GM21367 (cell line): ENCODE measurements at regions not wholly inside any gene's neighbourhood (a gene's known extent, or its start where the extent isn't known, plus 50 kb on each side); places are given as distances from the start of the nearest gene placed in this dataset.

Source experiments
- ATAC-seq: cut with Tn5 transposase; IDR thresholded peaks from one replicate; pipeline ENCODE4 v1.9.1; 2021; ENCODE audit not compliant: unreplicated experiment

DNA sequence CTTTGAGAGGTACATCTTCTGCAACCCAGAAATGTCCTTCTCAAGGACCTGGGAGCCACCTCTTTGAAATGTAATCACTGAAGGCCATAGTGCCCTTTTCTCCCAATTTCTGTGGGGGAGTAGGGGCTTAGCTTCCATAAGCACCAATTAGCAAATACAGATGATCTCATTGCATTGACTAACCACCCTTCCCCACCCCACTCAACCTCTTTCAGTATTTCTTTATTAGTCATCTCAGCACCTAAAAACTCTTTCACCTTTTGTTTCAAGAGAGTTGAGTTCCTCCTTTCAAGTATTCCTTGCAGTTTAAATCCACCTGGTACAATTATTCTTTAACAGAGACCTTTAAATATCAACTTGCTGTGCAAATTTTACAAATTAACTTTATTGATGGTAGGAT is 1011.8 kb upstream of the CDH2 start:
- no peak for ATAC-seq

DNA sequence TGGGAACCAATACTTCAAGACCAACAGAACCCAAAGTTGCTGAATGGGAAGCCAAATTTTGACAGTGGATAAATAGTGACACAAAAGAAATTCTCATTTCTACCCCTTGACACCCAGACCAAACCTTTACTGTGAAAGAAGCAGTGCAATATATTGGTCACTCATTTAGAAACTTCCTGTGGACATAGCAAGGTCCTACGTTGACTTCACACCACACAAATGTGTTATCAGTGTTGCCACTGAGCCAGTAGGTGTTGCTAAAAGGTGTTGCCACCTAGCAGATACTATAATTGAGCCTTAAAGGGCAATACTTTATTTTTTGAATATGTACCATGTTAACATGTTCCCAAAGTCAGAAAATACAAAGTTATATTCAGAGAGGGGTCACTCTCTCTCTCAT is 1008.9 kb upstream of the CDH2 start:
- ATAC-seq = no peak

DNA sequence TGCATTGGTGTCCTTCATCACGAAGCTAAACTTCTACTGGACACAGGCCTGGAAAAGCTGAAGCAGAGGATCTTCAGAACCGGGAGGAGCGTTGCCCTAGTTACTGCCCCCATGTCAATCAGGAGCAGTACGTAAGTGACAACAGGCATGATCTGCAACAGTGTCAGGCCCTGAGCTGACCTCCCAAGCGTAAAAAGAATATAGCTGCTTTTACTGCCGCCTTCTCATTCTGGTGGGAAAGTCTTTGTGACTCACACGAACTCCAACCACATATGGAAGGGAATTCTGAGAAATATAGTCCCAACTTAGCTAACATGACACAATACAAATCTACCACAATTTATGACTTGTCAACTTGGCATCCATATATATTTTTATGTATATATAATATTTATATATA is 1007.7 kb upstream of the CDH2 start:
- ATAC-seq = no peak

DNA sequence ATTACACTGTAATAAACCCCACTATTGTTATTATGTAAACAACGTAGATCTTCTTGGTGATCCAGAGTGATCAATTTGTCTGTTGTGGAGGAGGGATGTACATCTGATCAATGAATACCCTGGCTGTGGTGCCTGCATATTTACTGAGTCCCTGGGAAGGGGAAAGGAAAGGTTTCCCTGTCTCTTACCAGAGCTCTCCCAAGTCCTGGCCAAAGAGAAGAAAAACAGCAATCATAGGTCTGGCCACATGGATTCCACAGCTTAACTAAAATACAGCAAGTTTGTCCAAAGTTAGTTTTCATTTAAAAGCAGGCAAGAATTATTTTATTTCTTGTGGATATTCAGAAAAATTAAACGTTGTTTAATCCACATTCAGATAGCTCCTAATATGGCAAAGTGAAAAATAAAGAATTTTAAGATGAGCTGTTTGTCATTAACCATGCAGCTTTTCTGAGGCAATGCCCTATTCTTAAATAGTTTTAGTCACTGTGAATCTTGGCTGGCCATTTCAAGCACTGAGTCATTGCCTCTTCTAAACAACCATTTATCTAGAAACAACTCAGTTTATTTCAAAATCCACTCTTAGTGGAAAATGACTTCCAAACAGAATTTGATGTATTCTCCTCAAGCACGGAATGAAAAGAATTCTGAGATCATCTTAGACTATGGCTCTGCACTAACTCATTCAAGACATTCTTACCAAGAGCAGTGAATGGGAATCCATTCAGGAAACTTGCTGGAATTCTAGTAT is 1004.4 kb upstream of the CDH2 start:
- no peak for ATAC-seq

DNA sequence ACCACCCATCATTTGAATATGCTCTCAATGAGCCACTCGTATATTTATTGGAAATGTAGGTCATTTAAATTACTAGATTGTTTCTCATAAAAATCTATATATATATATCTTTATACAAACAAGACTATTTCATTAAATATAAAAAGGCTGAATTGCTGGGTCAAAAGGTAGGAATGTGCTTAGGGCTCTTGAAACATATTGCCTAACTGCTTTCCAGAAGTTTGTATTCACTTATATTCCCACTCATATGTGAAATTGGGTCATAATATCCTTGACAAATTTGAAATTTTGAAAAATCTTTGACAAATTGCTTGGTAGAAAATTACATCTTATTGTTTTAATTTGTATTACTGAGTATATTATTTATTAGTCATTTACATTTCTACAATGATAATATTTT is 999.8 kb upstream of the CDH2 start:
- ATAC-seq = no peak

DNA sequence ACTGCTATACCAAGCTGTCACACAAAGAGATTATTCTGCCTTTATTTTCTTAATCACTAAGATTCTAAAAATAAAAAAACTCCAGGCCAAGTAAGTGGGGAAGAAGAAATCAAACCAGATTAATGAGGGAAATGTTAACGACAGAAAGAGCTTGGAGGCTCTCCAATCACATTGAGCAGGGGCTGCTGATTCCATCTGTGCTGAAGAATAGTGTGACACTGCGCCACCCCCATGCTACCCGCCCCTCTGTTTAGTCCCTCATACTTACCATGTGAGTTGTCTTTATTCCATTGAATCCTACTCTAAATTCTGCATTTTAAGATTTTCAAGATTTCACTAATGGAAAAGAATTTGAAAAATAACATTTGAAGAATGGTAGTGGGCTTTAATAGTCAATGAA is 998.0 kb upstream of the CDH2 start:
- ATAC-seq = no peak

DNA sequence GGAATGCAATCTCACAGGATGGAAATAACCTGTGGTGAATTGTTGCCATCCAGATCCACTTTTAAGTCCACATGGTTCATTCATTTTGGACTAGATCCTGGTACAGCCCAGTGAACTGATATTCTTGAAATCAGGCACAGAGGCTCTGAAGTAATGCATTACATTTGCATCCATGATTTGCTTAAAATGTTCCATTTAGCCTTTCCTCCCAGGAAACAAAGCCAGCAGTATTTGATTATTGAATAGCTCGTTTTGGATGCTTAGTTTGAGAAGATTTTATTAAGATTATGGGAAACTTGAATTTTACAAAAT is 995.8 kb upstream of the CDH2 start:
- no peak for ATAC-seq

DNA sequence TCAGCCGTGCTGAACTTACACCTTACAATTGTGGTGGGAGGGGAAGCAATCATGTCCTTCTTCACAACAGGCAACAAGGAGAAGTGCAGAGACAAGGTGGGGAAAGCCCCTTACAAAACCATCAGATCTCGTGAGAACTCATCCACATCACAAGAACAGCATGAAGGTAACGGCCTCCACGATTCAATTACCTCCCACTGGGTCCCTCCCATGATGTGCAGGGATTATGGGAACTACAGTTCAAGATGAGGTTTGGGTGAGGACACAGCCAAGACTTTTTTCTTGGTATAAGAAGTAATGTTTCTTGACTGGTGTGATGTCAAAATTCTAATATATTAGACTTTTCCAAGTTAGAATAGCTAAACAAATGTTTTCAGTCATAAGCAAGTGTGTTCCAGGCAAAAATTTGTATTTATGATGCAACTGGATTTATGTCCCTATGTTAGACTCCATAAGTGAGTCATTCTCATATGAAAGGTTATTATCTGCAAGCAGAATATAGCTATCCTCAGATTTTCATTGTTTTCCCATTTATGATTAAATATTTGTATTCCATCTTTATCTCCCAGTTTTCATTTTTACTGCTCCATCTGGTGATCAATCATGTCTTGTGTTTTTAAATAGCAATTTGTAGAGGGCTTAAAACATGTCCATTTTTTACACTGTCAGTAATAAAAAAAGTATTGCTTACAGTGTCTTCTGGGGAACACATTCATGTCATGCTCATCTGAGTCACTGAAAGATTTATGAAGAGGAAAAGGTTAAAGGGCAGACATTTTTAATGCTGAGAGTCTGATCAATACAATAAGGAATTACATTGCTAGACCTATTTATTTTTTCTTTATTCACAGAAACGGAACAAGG is 995.2 kb upstream of the CDH2 start:
- ATAC-seq = no peak

DNA sequence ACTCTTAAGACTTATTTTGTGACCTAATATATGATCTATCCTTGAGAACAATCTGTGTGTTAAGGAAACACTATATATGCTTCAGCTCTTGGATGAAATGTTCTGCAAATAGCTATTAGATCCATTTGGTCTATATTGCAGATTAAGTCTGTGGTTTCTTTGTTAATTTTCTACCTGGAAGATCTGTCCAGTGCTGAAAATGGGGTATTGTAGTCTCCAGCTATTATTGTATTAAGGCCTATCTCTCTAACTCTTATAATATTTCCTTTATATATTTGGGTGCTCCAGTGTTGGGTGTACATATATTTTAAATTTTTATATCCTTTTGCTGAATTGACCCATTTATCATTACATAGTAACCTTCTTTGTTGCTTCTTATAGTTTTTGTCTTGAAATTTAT is 992.7 kb upstream of the CDH2 start:
- no peak for ATAC-seq

DNA sequence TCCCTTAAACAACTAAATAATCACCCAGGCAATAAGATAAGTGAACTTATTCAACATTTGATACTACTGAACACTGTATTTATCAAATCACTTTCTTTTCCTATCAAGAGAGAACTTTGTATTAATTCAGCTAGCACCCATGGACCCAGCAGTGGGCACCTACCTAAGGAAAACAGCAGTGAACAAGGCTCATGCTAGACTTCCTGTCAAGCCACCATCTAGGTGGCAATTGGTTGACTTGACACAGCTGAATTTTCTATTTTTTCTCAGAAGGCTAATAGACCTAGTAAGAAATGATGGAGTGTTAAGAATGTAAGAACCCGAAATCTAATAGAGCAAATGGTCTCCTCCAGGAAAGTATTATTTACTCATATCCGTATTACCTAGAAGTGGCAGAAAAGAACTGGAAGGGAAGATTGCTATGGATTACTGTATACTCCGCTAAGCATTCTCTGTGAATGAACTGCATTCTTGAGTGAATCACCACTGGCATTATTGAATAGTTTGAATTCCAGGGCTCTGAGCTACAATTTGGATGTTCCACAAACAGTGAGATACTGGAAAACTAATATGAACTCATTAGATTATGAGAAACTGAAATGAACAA is 988.2 kb upstream of the CDH2 start:
- ATAC-seq = no peak

DNA sequence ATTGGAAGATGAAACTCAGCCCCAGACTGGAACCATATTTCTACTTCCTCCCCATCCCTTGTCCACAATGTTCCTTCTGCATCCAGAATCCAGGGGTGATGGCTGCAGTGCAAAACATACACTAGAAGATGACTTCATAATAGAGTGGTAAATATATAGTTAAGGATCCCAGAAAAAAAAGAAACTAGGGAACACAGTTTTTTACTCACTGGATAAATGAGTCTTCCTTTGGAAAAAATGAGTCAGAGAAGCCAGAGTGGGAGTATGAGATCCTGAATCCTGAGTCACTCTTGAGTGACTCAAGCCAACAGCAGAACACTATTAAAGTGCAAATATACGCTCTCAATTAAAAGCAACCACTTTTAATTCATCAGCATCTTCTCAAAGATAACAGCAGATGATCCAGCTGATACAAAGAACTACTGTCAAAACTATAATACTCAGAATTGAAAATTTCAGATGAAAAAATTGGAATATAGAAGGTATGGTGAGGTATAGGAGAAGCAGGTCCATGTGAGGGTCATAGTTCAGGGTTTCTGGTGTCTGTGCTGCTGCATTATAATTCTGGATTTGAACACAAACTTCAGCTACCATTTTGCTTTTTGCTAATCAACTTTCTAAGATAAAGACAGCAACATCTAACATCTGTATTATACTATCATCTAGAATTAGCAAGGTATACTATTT is 987.2 kb upstream of the CDH2 start:
- no peak for ATAC-seq

DNA sequence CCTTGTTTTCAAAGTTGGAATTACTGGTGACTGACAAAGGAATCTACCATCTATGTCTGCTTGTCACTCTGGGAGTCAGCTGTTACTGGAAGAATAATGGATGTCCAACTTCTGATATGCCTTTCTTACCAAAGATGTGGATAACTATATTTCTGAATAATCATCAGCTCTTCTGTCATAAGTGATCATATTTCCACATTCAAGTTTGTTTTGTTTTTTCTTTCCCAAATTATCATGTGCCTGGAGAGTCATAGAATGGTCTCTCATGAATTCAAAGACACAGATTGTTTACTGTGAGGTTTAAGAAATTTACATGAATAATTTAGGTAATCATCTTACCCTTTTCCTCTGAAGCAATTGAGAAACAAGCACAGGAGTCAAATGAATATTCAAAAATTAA is 986.7 kb upstream of the CDH2 start:
- ATAC-seq = no peak

DNA sequence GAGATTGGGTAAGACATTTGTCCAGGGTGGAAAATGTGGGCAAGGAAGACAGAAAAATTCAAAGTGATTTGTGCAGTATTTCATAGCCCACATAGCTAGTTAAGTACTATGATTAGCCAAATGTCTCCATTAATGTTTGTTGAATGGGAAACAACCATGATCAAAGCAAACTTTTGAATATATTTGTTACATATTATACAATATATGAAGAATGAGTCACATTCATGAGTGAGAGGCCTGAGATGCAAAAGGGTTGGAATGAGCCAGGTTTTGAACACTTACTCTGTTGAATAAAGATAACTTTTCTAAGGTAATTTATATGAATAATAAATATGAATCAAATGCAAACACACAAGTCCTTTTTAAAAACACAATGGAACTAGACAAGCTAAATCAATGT is 984.5 kb upstream of the CDH2 start:
- ATAC-seq = no peak

DNA sequence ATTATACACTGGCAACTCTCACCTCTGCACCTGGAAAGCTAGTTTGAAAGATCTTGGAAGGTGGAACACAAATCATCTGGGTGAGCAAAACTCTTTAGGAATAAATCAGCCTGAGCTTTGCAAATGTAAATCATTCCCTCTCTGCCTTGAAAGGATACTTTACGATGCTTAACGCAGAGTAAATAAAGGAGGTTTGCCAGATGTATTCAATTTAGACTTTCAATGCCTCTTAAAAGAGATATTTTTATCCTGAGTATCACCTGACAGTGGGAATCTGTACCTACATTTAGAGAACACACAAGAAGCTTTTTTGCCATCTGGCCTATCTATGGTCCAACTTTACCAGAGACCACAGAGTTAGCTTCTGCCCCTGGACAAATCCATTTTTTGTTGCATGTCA is 983.2 kb upstream of the CDH2 start:
- ATAC-seq = no peak

DNA sequence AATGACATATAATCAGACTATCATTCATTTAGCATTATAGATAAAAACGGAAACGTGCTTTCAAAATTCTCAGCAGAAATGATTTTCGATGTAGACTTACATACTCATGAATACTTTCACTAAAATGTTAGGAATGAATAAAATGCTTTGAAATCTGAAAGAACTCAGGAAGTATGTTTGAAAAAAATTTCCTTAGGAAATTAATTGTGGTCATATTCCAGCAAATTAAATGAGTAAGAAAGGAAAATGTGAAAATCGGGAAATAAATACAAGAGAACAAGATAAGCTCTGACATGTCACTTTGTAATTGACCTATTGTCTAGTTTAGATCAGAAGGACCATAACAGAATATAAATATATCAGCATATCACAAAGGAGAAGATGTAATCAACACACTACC is 981.0 kb upstream of the CDH2 start:
- no peak for ATAC-seq

DNA sequence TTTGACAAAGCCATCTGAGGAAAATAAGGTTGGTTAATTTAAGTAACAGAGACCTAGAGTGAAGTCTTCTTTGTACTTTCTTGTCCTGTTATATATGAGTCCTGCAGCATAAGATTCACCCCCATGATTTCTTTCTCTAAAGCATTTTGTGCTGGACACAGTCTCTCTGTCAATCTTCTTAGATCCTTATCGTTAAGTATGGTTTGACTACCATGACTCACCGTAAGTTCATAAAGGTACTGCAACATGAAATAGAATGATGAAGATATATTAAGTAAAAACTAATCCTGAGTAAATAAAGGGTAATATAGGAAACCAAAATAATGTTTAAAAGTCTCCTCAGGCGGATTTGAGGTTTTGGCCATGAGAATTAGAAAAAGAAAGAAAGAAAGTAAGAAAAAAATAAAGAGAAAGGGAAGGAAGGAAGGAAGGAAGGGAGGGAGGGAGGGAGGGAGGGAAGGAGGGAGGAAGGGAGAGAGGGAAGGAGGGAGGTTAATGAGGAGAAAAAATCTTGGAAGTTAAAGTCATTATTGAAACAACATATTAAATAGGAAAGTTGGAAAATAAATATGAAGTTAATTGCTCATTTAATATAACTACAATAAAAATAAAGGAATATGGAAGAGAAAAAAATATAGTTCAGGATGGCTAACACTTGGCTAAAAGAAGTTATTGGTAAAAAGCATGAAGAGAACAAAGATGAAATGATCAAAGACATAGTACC is 980.3 kb upstream of the CDH2 start:
- no peak for ATAC-seq

DNA sequence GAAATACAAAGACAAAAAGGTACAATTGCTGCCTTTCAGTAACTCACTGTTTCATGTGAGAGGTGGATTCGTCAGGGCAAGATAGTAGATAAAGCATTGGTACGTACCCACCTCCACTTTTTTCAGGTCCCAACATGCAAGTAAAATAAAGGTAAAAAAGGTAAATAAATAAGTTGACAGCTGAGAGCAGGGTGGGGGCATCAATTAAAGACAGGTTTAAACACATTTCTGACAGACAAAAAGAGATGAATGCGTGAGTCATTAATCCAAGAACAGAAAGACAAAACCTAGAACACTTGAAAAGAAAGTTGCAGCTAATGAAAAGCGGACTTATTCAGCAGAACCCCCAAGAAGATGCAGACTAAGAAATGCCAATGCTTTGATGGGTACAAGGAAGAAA is 979.6 kb upstream of the CDH2 start:
- ATAC-seq = no peak

DNA sequence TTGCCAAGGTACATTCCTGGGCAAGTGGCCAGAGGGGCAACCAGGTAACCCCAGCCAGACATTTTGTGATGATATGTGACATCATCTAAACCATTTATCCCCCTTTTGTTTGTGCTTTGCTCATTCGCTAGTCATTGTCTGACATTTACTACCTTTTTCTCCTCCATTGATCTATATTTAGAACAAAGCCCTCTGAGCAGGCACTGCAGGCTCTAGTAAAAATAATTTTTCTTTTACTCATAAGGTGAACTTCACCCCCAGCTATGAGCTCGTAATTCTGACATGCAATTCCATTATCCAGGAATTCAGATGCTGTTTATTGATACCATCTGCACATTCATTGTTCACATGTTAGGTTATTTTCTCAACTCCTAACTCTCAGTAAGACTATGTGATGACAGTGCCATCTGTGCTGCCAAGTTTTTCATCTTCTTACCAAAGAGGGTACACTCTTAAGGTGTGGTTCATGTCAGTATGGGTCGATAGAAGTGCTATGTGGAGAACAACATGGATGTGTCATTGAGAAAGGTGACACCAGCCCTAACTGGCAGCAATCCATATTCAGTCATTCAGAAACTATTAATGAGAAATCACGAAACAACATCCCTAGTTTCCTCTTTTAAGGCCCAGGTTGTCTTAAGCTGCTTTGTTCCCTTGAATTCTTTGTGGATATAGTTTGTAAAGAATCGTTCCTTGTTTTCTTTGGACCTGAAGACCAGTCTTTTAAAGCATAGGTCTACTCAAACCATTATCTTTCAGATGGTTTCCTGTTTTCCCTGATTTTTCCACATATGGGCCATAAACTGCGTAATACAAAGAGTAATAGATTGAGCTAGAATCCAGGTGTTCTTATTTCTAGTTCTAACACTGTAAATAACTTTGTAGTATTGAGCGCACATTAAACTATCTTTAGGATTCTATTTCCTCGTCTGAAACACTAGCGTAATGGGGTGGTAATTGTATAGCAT is 978.1 kb upstream of the CDH2 start:
- ATAC-seq = no peak

DNA sequence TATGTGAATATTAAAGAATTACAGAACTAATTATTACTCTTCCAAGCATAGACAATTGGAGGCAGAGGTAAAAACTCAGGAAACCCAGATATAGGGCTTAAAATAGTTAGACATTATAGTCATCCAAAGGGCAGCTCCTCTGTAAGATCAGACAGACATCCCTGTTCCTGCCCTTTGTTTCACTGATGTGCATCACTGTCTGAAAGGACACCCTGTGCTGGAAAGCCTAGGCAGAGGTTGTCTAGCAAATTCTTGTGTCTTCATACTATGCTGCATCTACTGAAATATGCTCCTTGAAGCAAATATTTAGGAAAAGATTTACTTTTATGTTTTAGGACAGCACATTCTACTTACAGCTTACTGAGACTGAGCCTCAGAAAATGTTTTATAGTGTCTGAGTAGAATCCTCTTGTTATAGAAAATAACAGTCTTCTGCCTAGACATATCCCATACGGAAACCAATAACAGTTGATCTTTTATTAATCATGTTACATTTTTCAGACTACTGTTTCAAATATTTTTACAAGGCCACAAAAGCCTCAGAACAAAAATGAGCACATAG is 977.3 kb upstream of the CDH2 start:
- ATAC-seq = no peak

DNA sequence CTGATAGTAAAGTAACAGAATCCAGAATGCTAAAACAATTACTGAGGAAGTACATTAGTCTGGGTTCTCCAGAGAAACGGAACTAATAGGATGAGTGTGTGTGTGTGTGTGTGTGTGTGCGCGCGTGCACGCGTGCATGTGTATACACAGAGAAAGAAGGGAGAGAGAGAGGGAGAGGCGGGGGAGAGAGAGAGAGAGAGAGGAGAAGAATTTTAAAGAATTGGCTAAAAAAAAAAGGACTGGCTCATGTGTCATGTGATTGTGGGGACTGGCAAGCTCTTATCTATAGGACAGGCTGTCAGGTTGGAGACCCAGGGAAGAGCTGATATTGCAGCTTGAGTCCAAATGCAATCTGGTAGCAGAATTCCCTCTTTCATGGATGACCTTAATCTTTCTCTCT is 976.2 kb upstream of the CDH2 start:
- ATAC-seq = no peak
